HG03025 (cell line): ENCODE measurements at regions not wholly inside any gene's neighbourhood (a gene's known extent, or its start where the extent isn't known, plus 50 kb on each side); places are given as distances from the start of the nearest gene placed in this dataset.

ENCODE experiments used
- ATAC-seq: cut with Tn5 transposase; IDR thresholded peaks from one replicate; pipeline ENCODE4 v1.9.1; 2021; ENCODE audit warnings: mild to moderate bottlenecking, moderate library complexity; ENCODE audit not compliant: unreplicated experiment, low FRiP score

DNA sequence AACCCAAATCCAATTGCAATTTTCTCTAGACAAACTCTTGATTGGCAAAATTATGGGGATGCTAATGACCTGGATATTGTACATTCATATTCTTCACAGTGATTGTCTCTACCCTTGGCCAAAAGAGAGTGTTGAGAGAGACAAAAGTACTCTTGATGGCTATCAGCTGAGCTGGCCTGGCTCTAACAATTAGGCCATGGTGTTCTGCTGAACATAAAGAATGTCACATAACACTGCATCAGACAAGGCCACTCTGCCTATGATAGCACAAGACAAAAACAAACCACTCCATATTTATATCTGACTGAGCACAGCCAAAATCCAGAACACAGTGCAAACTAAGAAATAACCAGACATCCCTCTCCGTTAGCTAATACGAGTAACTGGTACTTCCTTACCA lies 101.7 kb downstream of the ADAMTS1 start:
- ATAC-seq, result no peak

DNA sequence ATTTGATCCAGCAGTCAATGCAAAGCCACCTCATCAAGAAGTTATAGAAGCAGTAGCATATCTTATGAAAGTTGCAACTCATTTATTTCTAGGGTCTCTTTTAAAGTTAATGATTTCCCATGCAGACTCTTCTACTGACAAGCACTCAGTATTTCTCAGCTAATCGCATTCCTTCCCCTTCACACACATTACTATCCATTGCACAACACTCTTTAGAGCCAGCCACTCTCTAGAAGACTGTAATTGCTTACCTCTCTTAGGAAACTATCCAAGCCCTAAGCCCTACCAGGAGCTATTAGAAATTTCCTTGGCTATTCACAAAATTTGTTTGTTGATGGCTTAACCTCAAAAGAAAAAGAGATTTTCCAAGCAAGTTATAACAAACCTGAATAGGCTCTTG lies 106.0 kb downstream of the ADAMTS1 start:
- no peak for ATAC-seq

GRCh38 chr21:26736449-26736848 lies 108.8 kb downstream of the ADAMTS1 start:
- ATAC-seq, result no peak

DNA sequence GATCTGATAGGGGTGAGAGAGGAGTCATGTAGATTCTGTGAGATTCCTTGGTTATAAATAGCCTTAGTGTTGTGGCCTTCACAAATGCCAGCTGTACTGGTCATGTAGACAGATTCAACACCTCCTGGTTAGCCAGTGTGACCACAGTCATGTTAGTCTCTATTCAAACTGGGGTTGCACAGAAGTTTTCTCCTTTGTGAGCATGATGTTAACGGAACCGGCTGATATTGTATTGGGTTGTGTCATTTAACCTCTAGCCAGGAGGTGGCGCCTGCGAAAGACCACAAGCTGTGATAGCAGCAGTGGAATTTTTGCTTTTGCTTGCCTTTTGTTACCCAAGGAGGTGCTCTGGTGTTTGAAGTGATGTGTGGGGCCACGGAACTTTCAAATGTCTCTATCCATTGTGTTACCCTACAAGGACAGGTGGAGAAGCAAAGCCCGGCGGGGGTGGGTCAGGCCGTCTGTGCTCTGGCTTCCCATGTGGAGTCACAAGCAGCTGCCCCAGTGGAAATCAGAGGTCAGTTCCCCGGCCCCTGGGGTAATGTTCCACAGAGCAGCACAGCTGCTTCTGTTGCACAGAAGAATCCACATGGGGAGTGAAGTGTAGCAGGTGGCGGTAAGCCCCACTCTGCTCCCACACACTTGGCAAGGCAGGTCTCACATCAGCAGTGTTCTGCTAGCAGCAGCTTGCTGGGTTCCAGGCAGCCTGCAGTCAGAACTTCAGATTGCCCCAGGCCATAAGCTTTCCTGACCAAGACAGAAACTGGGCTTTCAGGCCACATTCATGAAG lies 112.6 kb downstream of the ADAMTS1 start:
- no peak for ATAC-seq

DNA sequence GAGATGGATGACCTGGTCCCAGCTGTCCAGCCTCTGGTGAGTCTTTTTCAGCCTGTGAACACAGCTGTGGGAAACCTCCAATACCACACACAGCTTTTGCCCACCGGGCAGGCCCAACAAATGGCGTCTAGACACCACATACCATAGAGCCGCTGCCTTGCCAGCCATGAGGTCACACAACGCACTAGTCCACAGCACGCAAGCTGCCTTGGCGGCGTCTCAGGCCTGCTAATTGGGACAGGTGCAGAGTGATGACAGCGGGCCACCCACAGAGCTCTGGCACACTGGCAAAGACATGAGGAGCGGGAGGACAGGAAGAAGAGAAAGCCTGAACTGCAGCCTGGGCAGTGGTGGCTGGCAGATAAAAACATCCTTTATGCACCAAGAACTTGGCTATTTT lies 125.5 kb downstream of the ADAMTS1 start:
- no peak for ATAC-seq

DNA sequence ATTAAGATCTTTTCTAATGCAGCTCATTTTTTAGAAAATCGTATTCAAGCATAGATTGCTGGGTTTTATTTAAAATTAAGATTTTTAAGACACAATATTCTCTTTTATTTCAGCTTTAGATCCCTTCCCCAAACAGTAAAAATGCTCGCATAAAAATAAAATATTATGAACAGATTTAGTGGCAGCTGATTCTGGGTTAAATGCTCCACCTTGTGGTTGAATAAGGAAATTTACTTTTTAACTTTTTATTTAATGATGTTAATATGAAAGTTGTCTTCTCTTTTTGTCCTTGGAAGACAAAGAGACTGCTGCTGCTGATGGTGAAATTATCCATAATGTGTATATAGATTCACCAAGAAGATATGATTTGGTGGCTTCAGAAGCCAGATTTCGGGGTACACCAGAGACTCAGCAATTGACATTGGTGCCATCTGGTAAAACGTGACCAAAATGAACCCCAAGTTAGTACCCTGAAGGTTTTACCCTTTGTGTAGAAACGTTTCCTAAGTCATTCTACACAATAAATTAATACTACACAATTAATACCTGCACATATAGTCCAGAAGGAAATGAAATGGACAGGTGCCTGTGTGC lies 128.0 kb downstream of the ADAMTS1 start:
- ATAC-seq, result no peak

- ATAC-seq, result peak; percentile 55
These were observed 129.2 kb downstream of the ADAMTS1 start for GRCh38 chr21:26715878-26716506.

DNA sequence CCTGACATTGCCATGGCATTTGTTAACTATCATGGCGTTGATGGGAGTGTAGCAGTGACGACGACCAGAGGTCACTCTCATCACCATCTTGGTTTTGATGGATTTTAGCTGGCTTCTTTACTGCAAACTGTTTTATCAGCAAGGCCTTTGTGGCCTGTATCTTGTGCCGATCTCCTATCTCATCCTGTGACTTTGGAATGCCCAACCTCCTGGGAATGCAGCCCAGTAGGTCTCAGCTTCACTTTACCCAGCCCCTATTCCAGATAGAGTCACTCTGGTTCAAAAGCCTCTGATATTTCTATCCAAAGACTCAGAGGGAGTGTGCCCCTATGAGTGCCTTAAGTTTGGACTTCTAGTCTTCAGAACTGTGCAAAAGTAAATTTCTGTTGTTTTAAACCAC lies 130.1 kb downstream of the ADAMTS1 start:
- no peak for ATAC-seq

DNA sequence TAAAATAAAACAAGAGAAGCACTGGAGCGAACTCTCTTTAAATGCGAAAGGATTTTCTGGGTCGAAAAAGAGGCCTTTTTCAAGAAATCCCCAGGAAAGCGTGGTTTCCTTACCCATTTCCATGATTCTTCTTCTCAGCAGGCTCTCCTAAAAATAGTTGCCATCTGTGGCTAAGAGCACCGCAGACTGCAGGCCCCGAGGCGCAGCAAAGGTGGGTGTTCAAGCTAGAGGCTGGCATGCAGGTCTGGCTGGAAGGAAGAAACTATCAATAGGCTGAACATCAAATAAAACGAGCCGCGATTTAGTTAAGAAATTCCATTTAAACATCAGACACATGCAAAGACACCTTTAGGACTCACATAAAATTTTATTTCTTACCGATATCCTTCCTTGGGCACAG lies 135.1 kb downstream of the ADAMTS1 start:
- no peak for ATAC-seq

- no peak for ATAC-seq
These were observed 136.0 kb upstream of the CYYR1 start for GRCh38 chr21:26709090-26709489.

DNA sequence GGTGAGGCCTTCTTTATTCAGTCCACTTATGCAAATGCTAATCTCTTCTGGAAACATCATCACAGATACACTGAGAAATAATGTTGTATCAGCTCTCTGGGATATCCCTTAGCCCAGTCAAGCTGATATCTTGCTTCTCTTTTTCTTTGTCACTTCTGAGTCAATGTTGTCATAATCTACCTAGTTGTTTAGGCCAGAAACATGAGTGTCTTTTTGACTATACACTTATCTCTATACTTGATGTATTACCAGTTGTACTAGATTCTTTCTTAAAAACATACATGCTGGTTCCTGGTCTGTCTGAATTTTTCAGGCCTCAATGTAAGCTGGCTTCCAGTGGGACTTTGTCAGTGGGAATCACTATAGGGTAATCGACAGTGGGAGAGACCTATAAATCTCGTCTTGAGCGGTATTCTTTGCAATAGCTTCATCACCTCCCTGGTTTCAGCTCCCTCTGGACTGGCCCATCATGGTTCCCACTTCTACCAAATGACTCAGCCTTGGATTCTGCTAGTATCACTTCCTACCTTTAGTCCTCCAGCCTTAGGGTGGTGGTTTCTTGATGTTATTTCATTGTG lies 135.2 kb upstream of the CYYR1 start:
- no peak for ATAC-seq

DNA sequence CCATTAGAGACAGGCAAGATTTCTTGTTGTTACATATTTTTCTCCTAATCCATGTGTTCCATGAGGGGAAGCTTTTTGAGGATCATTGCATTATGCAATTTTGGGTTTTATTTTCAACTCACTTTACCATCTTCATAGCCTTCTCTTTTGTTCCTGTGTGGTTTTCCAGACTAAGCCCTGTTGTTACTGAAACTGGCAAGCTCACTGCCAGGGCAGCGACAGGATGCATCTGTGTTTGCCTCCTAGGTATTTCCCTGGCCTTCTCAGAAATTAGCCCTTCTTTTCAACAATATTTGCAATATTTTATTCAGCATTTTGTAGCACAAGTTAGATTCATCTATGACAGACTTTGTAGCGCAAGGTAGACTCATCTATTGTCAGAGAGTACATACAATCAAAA lies 134.2 kb upstream of the CYYR1 start:
- ATAC-seq, result no peak

- no peak for ATAC-seq
These were observed 125.3 kb upstream of the CYYR1 start for GRCh38 chr21:26698416-26698815.

GRCh38 chr21:26691416-26691815 lies 118.3 kb upstream of the CYYR1 start:
- ATAC-seq, result no peak

DNA sequence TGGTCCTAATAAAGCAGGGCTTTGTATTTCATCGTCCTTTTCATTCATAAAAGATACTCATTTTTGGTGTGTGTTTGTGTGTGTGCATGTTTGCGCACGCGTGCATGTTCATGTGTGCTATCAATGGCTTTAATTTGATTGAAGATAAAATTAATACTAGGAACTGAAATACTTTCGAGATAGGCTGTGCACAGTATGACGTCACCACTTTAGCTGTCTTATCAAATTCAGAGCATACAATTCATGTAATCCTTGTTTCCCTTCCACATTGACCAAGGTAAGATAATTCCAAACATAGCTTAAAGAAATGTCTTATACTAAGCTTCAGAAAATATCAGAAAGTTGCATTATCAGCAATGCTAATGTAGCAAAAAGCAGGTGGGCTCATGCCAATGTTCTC lies 113.6 kb upstream of the CYYR1 start:
- ATAC-seq, result no peak

DNA sequence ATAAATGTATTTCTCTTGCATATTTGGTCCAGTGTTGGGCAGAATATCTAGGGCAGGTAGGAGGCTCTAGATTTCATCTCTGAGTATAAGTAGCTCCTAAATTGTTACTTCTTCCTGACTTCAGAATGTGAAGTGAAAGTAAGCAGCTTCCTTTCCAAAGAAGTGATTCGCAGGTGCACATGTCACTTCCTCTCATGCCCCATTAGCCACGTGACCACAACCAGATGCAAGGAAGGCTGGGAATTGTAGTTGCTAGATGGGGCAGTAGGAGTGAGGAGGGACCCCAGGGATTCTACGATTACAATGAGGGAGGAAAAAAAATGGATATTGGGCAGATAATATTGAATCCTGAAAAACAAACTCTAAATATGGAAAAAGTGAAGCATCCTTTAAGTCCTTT lies 113.2 kb upstream of the CYYR1 start:
- ATAC-seq, result no peak

- no peak for ATAC-seq
These were observed 111.8 kb upstream of the CYYR1 start for GRCh38 chr21:26684889-26685288.

- ATAC-seq, result no peak
These were observed 110.9 kb upstream of the CYYR1 start for GRCh38 chr21:26683996-26684395.

DNA sequence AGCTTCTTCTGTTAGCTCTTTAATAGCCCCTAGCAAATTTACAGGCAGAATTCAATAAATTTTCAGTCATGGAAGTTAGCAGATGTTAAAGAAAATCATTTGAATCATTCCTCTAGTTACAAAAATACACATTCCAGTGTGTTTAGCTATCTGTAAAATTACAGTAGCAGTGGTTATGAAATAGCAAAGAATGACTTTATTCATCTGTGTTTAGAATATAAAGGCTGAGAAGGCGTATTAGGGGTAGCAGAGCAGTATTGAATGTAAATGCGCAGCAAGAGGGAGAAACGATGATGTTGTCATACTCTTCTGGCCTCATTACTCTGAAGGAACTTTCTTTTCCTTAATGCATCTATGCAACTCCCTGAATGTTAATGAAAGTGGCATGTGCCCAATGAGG lies 106.2 kb upstream of the CYYR1 start:
- no peak for ATAC-seq

DNA sequence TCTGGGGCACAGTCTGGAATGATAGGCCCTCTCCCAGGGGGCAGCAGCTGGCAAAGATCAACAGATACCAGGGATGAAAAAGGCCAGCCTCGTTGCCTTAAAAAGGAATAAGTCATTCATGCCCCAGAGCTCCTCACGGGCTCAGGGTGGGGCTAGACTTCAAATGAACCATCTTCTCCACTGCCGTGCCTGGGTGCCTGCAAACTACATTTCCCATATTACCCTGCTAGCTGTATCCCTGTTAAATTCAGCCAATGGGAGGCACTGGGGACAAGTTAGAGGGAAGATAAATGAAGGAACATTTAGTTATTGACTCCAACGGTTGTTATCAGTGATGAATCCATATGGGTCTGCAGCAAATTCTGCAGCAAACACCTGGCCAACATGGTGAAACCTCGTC lies 101.2 kb upstream of the CYYR1 start:
- ATAC-seq, result no peak

GRCh38 chr21:26669215-26669764 lies 96.2 kb upstream of the CYYR1 start:
- ATAC-seq, result no peak
